GM21447 (cell line): ENCODE measurements at regions not wholly inside any gene's neighbourhood (a gene's known extent, or its start where the extent isn't known, plus 50 kb on each side); places are given as distances from the start of the nearest gene placed in this dataset.

Source experiments
- ATAC-seq: cut with Tn5 transposase; IDR thresholded peaks from one replicate; pipeline ENCODE4 v1.9.1; 2021; ENCODE audit not compliant: unreplicated experiment

DNA sequence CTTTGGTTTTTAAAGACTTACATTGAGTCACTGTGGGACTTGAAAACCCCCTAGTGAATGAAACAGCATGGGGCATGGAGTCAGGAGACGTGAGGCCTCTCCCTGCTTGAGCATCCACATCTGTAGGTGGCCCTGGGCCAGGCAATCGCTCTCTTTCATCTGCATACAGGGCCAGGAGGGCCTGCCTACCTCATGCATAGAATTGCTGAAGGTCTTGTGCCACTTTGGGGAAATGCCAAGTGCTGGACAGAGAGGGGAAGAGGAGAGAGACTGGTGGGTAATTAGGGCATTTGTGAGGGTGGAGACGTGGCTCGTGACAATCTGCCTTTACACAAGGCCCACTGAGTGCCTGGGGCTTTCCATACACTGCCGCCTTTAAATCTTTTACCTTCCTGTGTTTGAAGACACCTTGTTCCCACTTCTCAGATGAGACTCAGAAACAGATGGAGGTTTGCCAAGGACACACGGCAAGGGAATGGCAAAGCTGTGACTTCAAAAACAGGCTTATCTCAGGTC is 322.2 kb upstream of the HS6ST1 start:
- ATAC-seq, result no peak

DNA sequence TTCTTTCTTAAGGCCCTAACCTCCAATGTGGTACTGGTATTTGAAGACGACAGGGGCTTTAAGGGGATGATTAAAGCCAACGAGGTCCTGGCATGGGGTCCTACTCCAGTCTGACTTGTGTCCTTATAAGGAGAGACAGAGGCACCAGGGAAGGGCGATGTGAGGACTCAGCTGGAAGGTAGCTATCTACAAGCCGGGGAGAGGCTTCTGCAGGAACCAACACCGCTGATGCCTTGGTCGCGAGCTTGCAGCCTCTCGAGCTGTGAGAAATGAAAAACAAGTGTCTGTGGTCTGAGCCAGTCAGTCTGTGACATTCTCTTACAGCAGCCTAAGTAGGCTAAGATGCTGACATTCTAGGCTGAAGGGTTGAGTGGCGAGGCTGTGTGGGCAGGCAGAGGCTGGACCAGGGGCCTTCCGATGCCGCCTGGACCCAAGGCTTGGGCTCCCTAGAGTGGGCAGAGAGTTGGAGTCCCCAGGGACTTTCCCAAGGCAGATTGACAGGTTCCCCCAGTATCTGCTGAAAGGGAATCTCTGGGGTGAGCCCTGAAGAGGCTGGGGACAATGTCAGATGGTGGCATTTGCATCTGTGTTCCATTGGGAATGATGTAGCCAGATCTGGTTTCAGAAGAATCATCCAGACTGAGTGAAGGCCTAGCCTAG is 322.9 kb upstream of the HS6ST1 start:
- ATAC-seq, result no peak

DNA sequence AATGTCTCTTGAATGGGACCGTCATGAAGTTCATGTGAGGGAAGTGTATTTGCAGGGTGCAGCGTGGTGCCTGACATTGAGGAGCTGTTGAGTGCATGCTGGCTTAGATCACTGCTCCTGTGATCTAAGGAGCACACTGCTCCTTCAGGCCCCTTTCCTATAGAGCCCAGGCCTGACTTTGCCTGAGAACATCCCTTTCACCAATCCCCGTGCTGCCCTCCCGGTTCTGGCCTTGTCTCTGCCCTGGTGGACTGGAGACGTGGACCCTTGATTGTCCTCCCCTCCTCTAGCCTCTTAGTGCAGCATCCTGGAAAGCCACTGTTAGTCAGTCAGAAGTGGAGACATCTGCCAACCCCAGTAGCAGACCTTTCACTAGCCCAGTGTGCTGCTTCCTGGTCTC is 323.6 kb upstream of the HS6ST1 start:
- ATAC-seq, result no peak

DNA sequence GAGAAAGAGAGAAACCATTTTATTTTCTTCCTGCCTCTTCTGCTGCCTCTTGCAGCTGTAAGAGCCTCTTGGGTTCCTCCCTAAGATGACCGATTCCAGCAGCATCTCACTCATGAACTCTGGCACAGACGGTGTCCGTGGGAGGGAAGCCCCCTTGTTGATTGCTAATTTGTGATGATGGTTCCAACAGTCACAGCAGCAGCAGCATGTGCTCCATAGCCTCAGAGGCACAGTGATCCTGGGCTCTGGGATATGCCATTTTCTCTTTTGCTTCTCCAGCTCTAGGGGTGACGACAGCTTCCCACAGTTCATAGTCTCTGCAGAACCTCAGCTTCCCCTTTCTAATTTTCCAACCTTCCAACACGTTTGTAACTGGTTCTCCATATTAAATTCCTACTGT is 324.2 kb upstream of the HS6ST1 start:
- ATAC-seq, result no peak

DNA sequence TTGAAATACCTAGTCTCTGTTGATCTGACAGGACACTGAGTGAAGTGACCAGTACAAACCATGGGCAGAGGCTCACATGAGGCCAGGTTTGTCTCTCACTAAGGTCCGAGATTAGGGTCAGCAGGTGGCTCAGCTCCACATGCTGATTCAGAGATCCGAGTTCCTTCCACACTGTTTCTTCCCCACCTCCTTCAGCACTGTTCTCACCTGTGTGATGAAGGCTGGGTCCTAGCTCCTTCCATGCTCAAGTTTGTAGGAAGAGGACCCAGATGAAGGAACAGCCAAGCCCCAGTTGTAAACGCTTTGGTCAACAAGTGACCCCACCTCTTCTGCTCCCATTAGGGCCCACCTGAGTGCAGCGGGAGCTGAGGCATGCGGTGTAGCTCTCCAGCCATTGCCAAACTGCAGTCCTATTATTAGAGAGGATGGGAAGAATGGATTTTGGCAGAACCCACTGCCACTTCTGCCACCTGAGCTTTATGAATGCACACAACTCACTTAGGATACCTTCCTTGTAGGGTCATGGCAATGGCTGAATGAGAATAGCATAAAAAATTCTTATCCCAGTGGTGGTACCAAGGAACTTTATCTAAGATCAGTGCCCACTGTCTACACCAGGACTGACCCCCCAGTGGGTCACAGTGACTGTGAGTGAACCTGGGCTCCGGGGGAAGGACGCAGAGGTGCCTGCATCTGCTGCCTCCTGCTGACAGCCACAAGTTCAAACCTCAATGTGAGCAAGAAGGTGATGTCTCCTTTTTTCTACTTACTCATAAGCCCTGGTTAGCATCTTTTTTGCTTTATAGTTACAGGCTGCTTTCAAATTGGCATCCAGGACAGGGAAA is 324.8 kb upstream of the HS6ST1 start:
- no peak for ATAC-seq

DNA sequence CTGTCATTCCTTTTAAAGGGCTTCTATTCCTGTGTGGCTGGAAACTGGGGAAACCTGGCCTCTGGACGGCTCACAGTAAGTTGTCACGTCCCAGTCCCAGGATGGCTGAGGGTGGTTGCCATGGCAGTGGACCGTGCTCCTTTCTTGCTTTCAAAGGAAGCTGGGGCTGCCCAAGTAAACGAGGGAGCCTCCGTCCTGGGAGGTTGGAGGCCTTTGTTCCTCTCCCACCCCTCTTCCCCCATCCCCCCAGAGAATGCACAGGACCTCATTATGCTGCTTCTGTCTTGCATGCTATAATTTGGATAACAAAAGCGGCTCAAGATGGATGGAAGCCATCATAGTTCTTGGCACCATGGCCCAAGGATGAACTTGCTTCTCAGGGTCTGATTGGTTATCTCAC is 325.5 kb upstream of the HS6ST1 start:
- ATAC-seq, result no peak

DNA sequence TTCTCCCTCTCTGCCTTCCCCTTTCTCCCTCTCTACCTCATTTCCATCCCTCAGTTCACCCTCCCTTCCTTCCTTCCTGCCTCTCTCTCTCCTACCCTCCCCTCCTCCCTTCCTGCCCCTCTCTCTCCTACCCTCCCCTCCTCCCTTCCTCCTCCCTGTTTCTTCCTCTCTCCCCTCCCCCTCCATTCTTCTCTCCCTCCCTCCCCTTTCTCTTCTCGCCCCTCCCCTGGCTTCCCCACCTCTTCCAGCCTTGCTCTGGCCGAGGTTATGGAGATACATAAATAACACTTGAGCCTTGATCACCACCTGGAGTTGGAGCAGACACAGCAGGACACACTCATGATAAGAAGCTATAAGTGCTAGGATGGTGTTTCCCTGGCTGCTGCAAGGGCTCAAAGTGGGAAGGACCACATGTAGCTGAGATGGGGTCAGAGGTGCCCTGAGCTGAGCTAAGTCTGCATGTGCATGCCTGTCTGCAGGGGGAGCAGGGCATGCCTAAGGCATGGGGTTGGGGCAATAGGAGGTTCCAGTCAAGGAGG is 326.1 kb upstream of the HS6ST1 start:
- ATAC-seq, result no peak

DNA sequence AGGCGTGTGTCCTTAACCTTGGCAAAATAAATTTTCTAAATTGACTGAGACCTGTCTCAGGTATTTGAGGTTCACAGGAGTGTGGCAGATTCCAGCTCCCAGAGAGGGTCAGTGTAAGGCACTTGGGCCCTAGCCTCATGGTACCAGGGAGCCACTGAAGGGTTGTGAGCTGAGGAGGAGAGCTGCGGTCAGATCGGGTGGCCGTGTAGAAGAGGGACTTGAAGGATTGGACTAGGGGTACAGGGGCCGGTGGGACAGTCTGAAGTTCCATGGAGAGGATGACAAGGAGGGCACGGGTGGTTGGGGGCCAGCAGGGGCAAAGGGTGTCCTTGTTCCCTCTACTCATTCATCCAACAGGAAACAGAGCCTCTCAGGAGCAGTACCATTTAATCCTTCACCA is 327.0 kb upstream of the HS6ST1 start:
- no peak for ATAC-seq

DNA sequence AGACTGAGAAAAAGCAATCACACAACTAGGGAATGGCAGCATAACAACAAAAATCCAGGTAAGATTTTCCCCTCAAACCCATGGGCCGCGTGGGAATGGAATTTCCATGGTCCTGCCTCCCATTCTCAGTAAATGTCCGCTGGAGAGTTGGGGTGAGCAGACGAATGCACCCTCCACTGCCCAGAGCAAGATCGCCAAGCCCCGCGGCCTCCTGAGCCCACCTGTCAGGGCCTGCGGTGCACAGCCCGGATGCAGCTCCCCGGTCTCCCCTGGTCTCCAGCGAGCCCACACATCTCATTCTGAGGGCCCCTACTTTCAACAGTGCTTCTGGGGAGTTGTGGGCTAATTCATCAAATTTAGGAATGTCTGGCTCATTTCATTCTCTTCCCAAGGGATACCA is 327.4 kb upstream of the HS6ST1 start:
- ATAC-seq, result no peak

DNA sequence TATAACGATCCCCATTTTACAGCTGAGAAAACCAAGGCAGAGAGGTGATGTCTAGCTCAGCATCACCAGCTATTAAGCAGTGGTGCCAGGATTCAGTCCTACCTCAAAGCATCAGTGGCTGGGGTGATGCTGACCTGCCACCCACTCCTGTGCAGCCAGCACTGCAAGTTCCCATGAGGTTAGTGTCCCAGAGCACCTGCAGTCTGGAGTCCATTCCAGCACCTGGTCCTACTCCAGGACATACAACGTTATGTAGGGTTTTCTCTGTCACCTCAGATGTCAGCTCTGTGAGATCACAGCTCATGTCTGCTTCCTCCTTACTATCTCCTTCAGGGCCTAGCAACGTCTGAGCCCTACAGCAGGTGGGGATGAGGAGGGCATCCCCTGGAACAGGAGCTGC is 328.0 kb upstream of the HS6ST1 start:
- ATAC-seq, result no peak

DNA sequence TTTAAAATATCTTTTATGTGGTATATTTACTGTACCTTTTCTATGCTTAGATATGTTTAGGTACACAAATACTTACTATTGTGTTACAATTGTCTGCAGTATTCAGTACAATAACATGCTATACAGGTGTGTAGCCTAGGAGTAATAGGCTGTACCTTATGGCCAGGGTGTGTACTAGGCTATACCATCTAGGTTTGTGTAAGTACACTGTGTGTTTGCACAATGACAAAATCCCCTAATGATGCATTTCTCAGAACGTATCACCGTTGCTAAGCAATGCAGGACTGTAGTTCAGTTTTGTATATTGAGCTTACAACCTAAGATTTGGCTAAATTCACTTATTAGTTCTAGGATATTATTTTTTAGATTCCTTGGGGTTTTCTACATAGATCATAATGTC is 332.3 kb upstream of the HS6ST1 start:
- ATAC-seq, result no peak

DNA sequence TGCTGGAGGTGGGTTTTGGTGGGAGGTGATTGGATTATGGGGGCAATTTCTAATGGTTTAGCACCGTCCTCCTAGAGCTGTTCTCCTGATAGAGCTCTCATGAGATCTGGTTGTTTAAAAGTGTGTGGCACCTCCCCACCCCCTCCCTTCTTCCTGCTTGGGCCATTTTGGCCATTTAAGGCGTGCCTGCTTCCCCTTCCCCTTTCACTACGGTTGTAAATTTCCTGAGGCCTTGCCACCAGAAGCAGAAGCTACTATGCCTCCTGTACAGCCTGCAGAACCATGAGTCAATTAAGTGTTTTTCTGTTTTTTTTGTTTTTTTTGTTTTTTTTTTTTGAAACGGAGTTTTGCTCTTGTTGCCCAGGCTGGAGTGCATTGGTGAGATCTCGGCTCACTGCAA is 335.7 kb upstream of the HS6ST1 start:
- ATAC-seq, result peak; percentile 72

DNA sequence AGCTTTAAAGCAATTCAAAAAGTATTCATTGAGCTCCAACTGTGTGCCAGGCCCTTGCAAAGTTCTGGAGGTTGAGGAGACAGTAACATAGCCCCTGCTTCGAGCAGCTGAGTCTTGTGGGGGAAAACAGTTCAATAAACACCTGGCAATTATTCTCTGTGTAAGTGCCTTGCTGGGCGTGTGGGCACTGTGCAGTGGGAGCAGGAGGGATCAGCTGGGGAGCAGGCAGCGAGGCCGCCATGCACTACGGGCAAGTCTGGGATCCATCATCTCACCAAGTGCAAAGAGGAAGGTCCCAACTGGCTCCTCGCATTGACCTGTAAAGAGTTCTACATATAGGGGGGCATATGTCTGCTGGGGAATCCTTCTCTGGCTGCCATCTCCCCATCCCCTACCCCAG is 342.2 kb upstream of the HS6ST1 start:
- ATAC-seq, result no peak

DNA sequence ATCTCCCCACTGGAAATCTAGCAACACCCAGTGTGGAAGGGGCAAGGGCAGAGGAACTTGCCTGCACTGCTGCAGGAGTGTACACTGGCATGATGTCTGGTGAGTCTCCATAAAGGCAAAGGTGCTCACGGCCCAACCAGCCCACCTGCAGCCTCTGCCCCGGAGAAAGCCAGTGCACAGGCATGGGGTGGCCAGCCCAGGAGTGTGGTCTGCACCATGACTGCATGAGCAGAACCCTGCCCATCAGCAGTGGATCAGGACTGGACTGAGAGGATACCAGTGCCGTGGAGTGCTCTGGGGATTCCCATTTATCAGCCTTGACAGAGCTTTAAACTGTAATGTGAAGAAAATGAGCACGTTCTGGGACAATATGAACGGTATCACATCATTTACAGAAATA is 342.6 kb upstream of the HS6ST1 start:
- ATAC-seq, result no peak

DNA sequence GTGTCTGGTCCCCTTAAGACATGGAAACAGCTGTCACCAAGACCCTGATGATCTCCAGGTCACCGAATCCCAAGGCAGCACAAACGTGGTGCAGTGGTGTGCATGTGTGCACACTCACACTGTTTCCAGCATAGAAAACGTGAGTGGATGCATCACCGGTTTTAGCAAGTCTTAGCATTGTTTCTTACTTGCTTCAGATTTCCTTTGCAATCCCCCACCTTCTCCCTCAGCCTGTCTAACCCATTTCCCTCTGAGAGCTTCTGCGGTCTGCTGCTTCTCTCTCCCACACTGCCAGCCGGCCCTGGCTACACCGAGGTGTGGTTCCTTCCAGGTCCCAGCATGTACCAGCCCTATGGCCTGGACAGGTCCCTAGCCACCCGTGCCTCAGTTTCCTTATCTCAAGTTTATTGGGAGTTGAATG is 343.4 kb upstream of the HS6ST1 start:
- no peak for ATAC-seq

DNA sequence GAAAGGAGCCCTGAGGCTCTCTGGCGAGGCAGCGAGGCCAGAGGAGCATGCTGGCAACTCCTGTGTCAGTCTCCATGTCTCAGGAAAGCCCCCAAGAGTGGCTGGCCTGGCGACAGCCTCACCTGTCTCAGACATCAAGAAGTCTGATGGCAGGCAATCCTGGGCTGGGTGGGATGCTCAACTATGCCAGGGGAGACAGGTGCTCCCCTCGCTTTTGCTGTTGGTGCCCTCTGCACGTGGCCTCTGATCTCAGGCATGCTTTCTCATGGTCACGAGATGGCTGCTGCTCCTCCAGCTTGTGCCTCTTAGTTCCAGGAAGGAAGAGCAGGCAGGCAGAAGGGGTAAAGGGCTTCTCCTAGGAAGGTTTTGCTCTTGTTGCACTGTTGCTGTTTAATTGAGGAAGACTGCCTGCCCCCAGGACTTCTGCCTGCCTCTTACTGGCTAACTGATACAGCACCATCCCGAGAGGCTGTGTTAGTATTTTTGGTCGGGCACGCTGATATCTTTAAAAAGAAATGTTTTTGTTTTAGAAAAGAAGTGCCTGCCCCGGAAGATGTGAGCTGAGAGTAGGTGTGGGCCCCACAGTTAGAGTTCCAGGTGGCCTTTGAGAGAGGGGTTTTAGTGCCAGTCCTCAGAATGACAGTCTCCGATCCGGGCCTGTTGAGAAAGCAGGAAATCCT is 344.8 kb upstream of the HS6ST1 start:
- no peak for ATAC-seq

DNA sequence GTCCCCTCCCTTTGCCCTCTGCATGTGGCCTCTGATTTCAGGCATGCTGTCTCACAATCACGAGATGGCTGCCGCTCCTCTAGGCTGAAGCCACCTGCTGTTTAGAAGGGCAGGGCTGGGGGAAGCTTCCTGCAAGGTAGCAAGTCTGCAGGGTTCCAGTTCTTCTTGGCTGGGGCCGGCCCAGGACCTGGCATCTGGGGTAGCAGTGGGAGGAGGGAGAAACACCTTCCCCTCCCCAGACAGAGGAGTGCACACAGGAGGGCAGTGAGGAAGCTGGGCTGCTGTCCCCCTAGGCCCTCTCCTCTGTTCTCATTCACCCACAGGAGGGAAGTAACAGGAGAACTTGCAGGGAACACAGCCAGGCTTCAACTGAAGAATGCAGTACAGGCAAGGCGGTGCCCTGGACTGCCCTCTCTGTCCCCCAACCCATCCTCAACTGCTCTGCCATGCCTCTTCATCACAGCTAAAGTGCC is 345.9 kb upstream of the HS6ST1 start:
- no peak for ATAC-seq

DNA sequence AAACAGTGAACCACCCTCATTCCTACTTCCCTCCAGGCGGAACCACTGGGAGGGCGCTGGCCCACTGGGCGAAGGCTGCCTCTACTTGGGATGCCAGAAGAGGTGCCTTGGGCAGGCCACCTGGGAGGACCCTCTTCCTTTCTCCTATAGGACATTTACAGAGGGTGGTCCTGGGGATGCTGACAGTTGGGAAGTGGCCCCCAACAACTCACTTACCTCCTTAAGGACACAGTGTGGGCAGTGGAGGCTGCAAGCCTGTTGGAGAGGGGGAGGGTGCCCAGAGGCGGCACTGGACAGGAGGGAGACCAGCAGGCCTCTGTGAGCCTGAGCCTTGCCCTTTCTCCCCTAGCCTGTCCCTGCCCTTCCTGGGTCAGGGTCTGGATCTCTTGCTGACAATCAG is 346.4 kb upstream of the HS6ST1 start:
- no peak for ATAC-seq

DNA sequence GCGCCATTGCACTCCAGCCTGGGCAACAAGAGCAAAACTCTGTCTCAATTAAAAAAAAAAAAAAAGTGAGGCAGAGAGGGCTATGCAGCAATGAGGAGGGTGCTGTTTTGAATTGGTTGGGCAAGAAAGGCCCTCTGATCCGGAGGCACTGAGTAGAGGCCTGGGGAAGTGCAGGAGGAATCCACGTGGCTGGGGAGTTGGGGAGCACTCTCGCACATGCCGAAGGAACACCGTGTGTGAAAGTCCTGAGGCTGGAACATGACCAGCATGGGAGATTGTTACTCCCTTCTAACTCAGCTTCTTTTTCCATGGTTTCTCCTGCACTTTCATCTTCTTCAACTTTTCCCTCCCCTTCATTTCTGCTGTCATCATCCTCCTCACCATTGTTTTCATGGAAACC is 347.9 kb upstream of the HS6ST1 start:
- ATAC-seq, result no peak

DNA sequence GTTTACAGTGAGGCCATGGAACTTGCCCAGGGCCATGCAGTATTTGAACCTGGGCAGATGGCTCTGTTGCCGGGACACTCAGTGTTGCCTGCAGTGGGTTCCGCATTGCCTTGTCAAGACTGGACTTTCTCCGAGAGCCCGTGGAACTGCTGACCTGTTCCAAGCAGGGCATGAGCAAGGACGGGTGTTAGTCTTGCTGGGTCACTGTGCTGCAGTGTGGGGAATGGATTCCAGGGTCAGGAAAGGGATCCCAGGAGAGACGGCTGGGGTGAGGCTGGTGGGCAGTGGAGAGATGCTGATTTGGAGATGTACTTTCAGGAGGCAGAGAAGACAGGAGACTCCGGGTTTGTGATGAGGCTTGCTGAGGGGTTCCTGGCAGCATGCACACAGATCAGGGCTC is 348.7 kb upstream of the HS6ST1 start:
- no peak for ATAC-seq

DNA sequence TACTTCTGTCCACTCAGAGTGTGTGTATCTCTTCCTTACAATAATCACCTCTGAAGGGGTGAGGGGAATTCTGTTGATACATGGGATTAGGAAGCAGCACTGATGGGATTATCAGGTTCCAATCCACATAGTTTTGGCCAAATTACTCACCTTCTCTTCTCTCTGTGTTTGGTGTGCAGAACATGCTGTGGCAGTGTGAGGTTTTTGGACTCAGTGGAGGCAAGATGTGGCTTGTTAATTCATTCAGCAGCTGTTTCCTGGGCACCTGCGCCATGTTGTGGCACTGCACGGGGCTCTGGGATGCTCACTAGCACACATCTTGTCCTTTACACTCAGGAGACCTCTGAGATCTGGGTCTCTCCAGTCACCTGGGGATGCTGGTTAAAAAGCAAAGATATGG is 350.3 kb upstream of the HS6ST1 start:
- ATAC-seq, result no peak

DNA sequence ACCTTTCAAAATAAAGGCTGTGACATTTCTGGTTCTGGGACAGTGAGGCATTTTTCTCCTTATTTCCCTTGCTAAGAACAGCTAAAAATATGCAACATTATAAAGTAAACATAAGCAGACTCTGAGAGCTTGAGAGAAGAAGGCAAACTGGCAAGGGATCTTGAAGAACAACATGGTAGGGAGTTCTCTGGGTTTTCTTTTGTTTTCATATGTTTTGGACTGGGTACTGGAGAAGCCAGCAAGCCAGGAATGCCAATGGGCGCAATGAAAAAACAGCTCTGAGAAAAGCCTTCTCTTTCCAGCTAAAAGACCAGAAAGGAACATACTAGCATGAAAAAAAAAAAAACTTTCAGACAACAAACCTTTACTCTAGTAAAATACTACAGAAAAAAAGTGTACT is 351.4 kb upstream of the HS6ST1 start:
- ATAC-seq, result no peak
